HEK293T (cell line): ENCODE measurements at regions not wholly inside any gene's neighbourhood (a gene's known extent, or its start where the extent isn't known, plus 50 kb on each side); places are given as distances from the start of the nearest gene placed in this dataset.

ENCODE experiments used
- CTCF ChIA-PET: fragments of 350-600 bp; formaldehyde crosslinking; extraction: SDS; loops from one replicate; lab custom pipeline; 2021; ENCODE audit warnings: antibody characterized with exemption, inconsistent platforms; lab: Yijun Ruan, JAX
- POLR2A ChIA-PET: fragments of 350-600 bp; formaldehyde crosslinking; extraction: SDS; loops from one replicate; lab custom pipeline; 2020; ENCODE audit warnings: antibody characterized with exemption, inconsistent platforms; lab: Yijun Ruan, JAX
- DNase-seq: peaks from one replicate; pipeline ENCODE4 v3.0.0; 2012; ENCODE audit warnings: mixed read lengths; ENCODE audit errors: extremely low spot score
- ARNT ChIP-seq: fragments of 450-650 bp; IDR thresholded peaks from 2 replicates; pipeline ENCODE4 v1.6.1; 2017; ENCODE audit warnings: mild to moderate bottlenecking
- BHLHE40 ChIP-seq: fragments of 450-650 bp; IDR thresholded peaks from 2 replicates; pipeline ENCODE4 v1.6.1; 2016; ENCODE audit warnings: mild to moderate bottlenecking, moderate library complexity, borderline replicate concordance
- CTBP1 ChIP-seq: fragments of 450-650 bp; IDR thresholded peaks from 2 replicates; pipeline ENCODE4 v1.6.1; 2016; ENCODE audit warnings: borderline replicate concordance
- ELF4 ChIP-seq: fragments of 450-650 bp; IDR thresholded peaks from 2 replicates; pipeline ENCODE4 v1.6.1; 2017; ENCODE audit warnings: antibody characterized with exemption
- FOXA1 ChIP-seq: fragments of 450-650 bp; IDR thresholded peaks from 2 replicates; pipeline ENCODE4 v1.6.1; 2016; ENCODE audit warnings: mild to moderate bottlenecking
- FOXK2 ChIP-seq: fragments of 450-650 bp; IDR thresholded peaks from 2 replicates; pipeline ENCODE4 v1.6.1; 2016; ENCODE audit warnings: mild to moderate bottlenecking
- FOXM1 ChIP-seq: fragments of 450-650 bp; IDR thresholded peaks from 2 replicates; pipeline ENCODE4 v1.6.1; 2017; ENCODE audit warnings: mild to moderate bottlenecking, borderline replicate concordance
- HDGF ChIP-seq: fragments of 450-650 bp; IDR thresholded peaks from 2 replicates; pipeline ENCODE4 v1.6.1; 2017; ENCODE audit warnings: antibody characterized with exemption, borderline replicate concordance
- L3MBTL2 ChIP-seq: fragments of 450-650 bp; conservative IDR thresholded peaks from 2 replicates; pipeline ENCODE4 v1.6.1; 2016; ENCODE audit warnings: mild to moderate bottlenecking
- LEF1 ChIP-seq: fragments of 450-650 bp; IDR thresholded peaks from 2 replicates; pipeline ENCODE4 v1.6.1; 2017; ENCODE audit warnings: mild to moderate bottlenecking, borderline replicate concordance
- NFRKB ChIP-seq: fragments of 450-650 bp; IDR thresholded peaks from 2 replicates; pipeline ENCODE4 v1.6.1; 2016; ENCODE audit warnings: mild to moderate bottlenecking, moderate library complexity
- SP1 ChIP-seq: fragments of 450-650 bp; IDR thresholded peaks from 2 replicates; pipeline ENCODE4 v1.6.1; 2017
- SUZ12 ChIP-seq: fragments of 450-650 bp; IDR thresholded peaks from 2 replicates; pipeline ENCODE4 v1.6.1; 2016; ENCODE audit warnings: mild to moderate bottlenecking
- TARDBP ChIP-seq: fragments of 450-650 bp; IDR thresholded peaks from 2 replicates; pipeline ENCODE4 v1.6.1; 2016
- ZNF384 ChIP-seq: fragments of 450-650 bp; IDR thresholded peaks from 2 replicates; pipeline ENCODE4 v1.6.1; 2016
- TF ChIP-seq, protein P1 (sequence below): fragments of 450-650 bp; IDR thresholded peaks from 2 replicates; pipeline ENCODE4 v1.6.1; 2016

DNA sequence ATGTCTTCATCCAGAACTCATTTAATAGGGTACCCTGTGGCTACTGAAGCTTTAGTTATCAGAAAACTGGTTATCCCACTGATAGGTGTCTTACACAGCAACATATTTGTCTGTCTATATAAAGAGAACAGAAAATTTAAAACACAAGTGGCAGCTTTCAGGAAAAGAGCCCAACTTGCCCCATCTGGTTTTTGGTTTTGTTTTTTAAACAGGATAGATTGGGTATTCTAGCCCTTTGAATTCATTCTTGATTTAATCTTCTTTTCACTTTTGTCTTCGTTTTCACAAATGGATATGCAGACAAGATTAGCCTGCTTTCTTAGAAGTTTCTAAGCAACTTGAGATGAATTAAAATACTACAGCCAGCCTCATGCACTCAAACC is 91.3 kb downstream of the KLF6 start:
- ChIA-PET POLR2A (no interaction called here), CTCF (interaction anchor here (0.6 kb wide), 1 partner anchor 47 kb away, joined by 3 read pairs; no protein-coding TSS in a partner anchor)
- no peak for TF ChIP-seq FOXM1
- TF ChIP-seq SUZ12 = no peak
- TF ChIP-seq, protein P1, sequence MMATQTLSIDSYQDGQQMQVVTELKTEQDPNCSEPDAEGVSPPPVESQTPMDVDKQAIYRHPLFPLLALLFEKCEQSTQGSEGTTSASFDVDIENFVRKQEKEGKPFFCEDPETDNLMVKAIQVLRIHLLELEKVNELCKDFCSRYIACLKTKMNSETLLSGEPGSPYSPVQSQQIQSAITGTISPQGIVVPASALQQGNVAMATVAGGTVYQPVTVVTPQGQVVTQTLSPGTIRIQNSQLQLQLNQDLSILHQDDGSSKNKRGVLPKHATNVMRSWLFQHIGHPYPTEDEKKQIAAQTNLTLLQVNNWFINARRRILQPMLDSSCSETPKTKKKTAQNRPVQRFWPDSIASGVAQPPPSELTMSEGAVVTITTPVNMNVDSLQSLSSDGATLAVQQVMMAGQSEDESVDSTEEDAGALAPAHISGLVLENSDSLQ = no peak
- no peak for DNase-seq

DNA sequence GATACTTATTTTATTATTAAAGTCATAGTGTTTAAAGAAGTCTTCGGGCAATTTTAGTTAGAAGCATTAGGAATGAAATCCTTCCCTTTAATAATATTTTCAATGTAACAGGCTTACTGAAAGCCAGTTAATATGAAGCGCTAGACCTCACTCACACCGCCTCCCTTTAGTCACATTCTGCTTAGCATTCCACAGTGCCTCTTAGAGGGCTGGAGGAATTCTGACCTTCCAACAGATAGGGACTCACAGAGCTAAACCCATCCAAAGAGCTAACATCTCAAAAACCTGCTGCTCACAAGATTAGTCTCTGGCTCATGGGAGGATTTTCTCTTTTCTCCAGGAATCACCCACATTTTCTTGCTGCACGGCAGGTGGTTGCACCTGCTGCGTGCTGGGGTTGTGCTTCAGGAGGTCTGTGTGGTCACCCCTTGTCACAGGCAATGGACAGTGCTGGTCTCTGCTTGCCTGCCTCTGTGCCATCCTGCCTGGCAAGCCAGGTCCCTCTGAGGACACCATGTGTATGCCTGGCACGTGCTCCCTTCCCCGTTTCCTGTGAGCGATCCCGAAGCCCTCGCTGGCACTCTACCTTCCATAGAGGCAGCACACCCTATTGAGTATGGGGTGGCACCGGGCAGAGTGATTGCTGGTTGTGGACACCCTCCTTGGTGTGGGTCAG is 91.8 kb downstream of the KLF6 start:
- POLR2A ChIA-PET = interaction anchor here (1.4 kb wide), 1 partner anchor 93 kb away, joined by 3 read pairs; the partner anchor contains the start of gene KLF6
- no peak for DNase-seq
- CTCF ChIA-PET = interaction anchor here (0.6 kb wide), 1 partner anchor 47 kb away, joined by 3 read pairs; no protein-coding TSS in a partner anchor
- no peak for TF ChIP-seq FOXA1
- TF ChIP-seq FOXK2 = no peak
- TF ChIP-seq CTBP1 = no peak
- TF ChIP-seq ZNF384 = no peak
- no peak for TF ChIP-seq ARNT
- TF ChIP-seq NFRKB = no peak
- TF ChIP-seq, protein P1 = no peak
- TF ChIP-seq ELF4 = no peak
- no peak for TF ChIP-seq TARDBP
- TF ChIP-seq LEF1 = no peak
- TF ChIP-seq SP1 = no peak
- no peak for TF ChIP-seq FOXM1
- TF ChIP-seq BHLHE40 = no peak
- TF ChIP-seq HDGF = no peak
- no peak for TF ChIP-seq L3MBTL2
- no peak for TF ChIP-seq SUZ12

DNA sequence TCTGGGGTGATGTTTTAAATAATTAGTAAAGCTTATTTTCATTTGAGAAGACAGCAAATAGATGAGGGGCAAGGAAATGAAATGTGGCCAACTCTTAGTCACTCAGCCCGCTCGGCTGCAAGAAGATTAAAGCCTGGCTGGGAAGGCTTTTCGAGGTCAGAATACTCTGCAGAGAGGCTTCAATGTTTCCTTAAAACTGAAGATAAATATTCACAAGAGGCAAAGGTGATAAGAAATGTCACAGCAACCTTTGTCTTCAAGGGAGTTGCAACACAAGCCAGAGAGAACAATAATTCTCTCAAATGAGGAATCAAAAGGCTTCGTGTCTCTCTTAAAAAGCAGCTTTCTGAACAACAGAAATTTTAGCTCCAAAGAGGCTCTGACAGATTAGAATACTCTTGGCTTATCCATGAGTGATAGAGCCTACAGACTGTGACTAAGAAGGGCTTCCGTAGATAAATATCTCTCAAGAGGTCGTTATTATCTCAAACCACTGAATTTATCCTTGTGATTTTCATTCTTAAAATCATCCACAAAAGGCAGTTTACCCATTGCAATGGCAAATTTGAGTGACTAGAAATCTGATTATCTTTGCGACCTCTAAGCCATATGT is 92.5 kb downstream of the KLF6 start:
- no peak for DNase-seq
- CTCF ChIA-PET = no interaction called here
- POLR2A ChIA-PET = interaction anchor here (1.4 kb wide), 1 partner anchor 93 kb away, joined by 3 read pairs; the partner anchor contains the start of gene KLF6
- no peak for TF ChIP-seq BHLHE40
- TF ChIP-seq ZNF384 = no peak
- TF ChIP-seq L3MBTL2 = no peak
- TF ChIP-seq LEF1 = no peak
- TF ChIP-seq FOXK2 = no peak
- TF ChIP-seq HDGF = no peak
- TF ChIP-seq NFRKB = no peak
- TF ChIP-seq, protein P1 = no peak
- TF ChIP-seq FOXA1 = no peak
- TF ChIP-seq CTBP1 = no peak
- TF ChIP-seq ARNT = no peak
- TF ChIP-seq SUZ12 = no peak
- no peak for TF ChIP-seq FOXM1
- no peak for TF ChIP-seq ELF4
- TF ChIP-seq TARDBP = no peak
- TF ChIP-seq SP1 = no peak

DNA sequence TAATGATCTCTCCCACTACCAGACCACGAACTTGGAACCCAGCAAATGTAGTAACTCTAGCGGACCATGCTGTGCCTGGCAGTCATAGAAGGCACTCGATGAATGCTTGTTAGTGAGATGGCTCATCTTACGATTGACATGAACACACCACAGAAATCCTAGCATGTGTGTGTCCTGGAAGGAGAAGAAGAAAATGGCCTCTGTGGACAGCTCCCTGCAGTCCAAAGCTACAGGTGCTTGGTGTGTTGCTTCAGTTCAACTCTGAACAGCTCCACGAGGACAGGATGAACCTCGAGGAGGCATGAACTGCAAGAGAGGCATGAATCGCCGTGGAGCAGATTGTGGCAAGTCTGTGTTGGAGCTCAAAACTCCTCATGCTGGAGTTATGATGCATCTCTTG is 93.5 kb downstream of the KLF6 start:
- ChIA-PET POLR2A (interaction anchor here (1.4 kb wide), 1 partner anchor 94 kb away, joined by 3 read pairs; the partner anchor contains the start of gene KLF6), CTCF (no interaction called here)
- no peak for TF ChIP-seq L3MBTL2
- no peak for TF ChIP-seq SP1
- TF ChIP-seq HDGF = no peak
- TF ChIP-seq NFRKB = no peak
- TF ChIP-seq FOXM1 = no peak
- TF ChIP-seq ARNT = no peak
- no peak for TF ChIP-seq CTBP1
- TF ChIP-seq BHLHE40 = no peak
- DNase-seq = no peak

DNA sequence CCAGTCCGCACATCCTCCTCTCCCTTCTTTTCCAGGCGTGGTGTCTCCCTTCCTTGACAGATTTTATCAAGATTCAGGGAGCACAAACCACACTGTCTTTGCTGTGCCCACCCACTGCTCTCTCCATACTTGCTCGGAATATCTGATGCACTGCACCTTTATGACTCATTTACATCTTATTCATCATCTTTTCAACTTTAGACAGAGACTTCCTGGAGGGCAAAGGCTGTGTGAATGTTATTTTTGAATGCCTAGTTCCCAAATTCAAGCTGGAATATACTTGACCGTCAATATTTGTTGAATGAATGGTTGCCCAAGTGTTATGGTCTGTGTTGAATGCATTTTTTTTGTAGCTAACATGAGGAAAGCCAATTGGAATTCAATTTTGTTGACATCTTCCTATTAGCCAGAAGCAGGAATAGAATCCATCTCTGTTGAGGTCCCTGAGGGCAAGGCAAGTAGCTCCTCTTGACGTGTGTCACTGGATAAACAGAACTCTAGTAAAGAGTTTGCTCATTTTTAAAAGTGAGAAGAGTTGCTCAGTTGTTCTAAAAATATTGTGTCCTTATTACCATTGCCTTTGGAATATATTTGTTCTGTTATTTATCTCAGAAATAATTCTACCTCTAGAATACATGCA is 95.0 kb downstream of the KLF6 start:
- POLR2A ChIA-PET = no interaction called here

More for the DNA sequence above, 95.0 kb downstream of the KLF6 start:
- CTCF ChIA-PET = interaction anchor here (0.7 kb wide), 1 partner anchor 10 kb away, joined by 5 read pairs; no protein-coding TSS in a partner anchor
- no peak for DNase-seq
- no peak for TF ChIP-seq FOXK2
- TF ChIP-seq ARNT = no peak
- no peak for TF ChIP-seq LEF1
- no peak for TF ChIP-seq BHLHE40
- no peak for TF ChIP-seq NFRKB
- TF ChIP-seq L3MBTL2 = no peak
- no peak for TF ChIP-seq SUZ12
- TF ChIP-seq ZNF384 = no peak
- TF ChIP-seq ELF4 = no peak
- TF ChIP-seq, protein P1 = no peak
- no peak for TF ChIP-seq FOXM1
- TF ChIP-seq HDGF = no peak
- no peak for TF ChIP-seq SP1
- no peak for TF ChIP-seq TARDBP
- TF ChIP-seq FOXA1 = no peak
